ENCODE measurements at regions not wholly inside any gene's neighbourhood (a gene's known extent, or its start where the extent isn't known, plus 50 kb on each side); places are given as distances from the start of the nearest gene placed in this dataset.
"Not testable (repeated sequence)": the region's sequence is repeated elsewhere in the genome, so short reads cannot be mapped to it uniquely, and the experiment has no call there.

DNA sequence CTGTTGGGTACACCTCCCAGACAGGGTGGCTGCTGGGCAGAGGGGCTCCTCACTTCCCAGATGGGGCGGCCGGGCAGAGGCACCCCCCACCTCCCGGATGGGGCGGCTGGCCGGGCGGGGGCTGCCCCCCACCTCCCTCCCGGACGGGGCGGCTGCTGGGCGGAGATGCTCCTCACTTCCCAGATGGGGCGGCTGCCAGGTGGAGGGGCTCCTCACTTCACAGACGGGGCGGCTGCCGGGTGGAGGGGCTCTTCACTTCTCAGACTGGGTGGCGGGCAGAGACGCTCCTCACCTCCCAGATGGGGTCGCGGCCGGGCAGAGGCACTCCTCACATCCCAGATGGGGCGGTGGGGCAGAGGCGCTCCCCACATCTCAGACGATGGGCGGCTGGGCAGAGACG is 999.3 kb upstream of the CITED2 start:
- TF ChIP-seq, protein P1, sequence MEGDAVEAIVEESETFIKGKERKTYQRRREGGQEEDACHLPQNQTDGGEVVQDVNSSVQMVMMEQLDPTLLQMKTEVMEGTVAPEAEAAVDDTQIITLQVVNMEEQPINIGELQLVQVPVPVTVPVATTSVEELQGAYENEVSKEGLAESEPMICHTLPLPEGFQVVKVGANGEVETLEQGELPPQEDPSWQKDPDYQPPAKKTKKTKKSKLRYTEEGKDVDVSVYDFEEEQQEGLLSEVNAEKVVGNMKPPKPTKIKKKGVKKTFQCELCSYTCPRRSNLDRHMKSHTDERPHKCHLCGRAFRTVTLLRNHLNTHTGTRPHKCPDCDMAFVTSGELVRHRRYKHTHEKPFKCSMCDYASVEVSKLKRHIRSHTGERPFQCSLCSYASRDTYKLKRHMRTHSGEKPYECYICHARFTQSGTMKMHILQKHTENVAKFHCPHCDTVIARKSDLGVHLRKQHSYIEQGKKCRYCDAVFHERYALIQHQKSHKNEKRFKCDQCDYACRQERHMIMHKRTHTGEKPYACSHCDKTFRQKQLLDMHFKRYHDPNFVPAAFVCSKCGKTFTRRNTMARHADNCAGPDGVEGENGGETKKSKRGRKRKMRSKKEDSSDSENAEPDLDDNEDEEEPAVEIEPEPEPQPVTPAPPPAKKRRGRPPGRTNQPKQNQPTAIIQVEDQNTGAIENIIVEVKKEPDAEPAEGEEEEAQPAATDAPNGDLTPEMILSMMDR (IDR thresholded peaks at IDR 0.05) = not testable (repeated sequence)
- TF ChIP-seq POLR2A (IDR thresholded peaks at IDR 0.05) = not testable (repeated sequence)
